HG03108 (cell line): ENCODE measurements at regions not wholly inside any gene's neighbourhood (a gene's known extent, or its start where the extent isn't known, plus 50 kb on each side); places are given as distances from the start of the nearest gene placed in this dataset.

Source experiments
- ATAC-seq: cut with Tn5 transposase; IDR thresholded peaks from one replicate; pipeline ENCODE4 v1.9.1; 2021; ENCODE audit warnings: moderate library complexity; ENCODE audit not compliant: unreplicated experiment

GRCh38 chrX:4741024-4741423, 1027.6 kb upstream of the PRKX start:
- ATAC-seq, result no peak

GRCh38 chrX:4735299-4735698, 1021.9 kb upstream of the PRKX start:
- ATAC-seq, result no peak

- no peak for ATAC-seq
Observed at GRCh38 chrX:4710618-4711433, 997.4 kb upstream of the PRKX start.

GRCh38 chrX:4708970-4709760, 995.7 kb upstream of the PRKX start:
- no peak for ATAC-seq

- ATAC-seq, result no peak
Observed at GRCh38 chrX:4706961-4707360, 993.5 kb upstream of the PRKX start.

GRCh38 chrX:4690521-4690920, 977.1 kb upstream of the PRKX start:
- no peak for ATAC-seq

- ATAC-seq, result no peak
Observed at GRCh38 chrX:4682636-4683035, 969.2 kb upstream of the PRKX start.

GRCh38 chrX:4675686-4676300, 962.3 kb upstream of the PRKX start:
- no peak for ATAC-seq

- no peak for ATAC-seq
Observed at GRCh38 chrX:4674028-4674782, 960.8 kb upstream of the PRKX start.

- no peak for ATAC-seq
Observed at GRCh38 chrX:4671344-4671743, 957.9 kb upstream of the PRKX start.

- no peak for ATAC-seq
Observed at GRCh38 chrX:4670606-4671005, 957.2 kb upstream of the PRKX start.

GRCh38 chrX:4668802-4669536, 955.5 kb upstream of the PRKX start:
- ATAC-seq, result no peak

- no peak for ATAC-seq
Observed at GRCh38 chrX:4663085-4663484, 949.6 kb upstream of the PRKX start.

- ATAC-seq, result no peak
Observed at GRCh38 chrX:4661771-4662170, 948.3 kb upstream of the PRKX start.

GRCh38 chrX:4656419-4656818, 943.0 kb upstream of the PRKX start:
- ATAC-seq, result no peak

- ATAC-seq, result no peak
Observed at GRCh38 chrX:4655743-4656142, 942.3 kb upstream of the PRKX start.

GRCh38 chrX:4642114-4642513, 928.7 kb upstream of the PRKX start:
- ATAC-seq, result no peak

- ATAC-seq, result no peak
Observed at GRCh38 chrX:4638036-4638435, 924.6 kb upstream of the PRKX start.

- ATAC-seq, result no peak
Observed at GRCh38 chrX:4627414-4627813, 914.0 kb upstream of the PRKX start.

- no peak for ATAC-seq
Observed at GRCh38 chrX:4622486-4623167, 909.2 kb upstream of the PRKX start.
